Cardiac fibroblast (primary cell): ENCODE measurements at regions not wholly inside any gene's neighbourhood (a gene's known extent, or its start where the extent isn't known, plus 50 kb on each side); places are given as distances from the start of the nearest gene placed in this dataset.

Experiments
- DNase-seq, 2 donors: peaks; one replicate each; pipeline versions ENCODE4 v3.0.0 to v3.0.0-alpha.2; 2010; ENCODE audit warnings: low read depth in 2 of 2
- H3K4me3 ChIP-seq, 2 donors: replicated peaks in 1 of 2; 1 replicate in 1 of 2; 2 replicates in 1 of 2; pipeline ENCODE4 v1.5.1; 2011; ENCODE audit warnings: low read depth in 2 of 2, low read length in 2 of 2, mild to moderate bottlenecking in 2 of 2, moderate library complexity in 1 of 2
- TF ChIP-seq, protein P1 (sequence below): IDR thresholded peaks from one replicate; pipeline ENCODE4 v1.5.1; 2011; ENCODE audit warnings: low read depth, mild to moderate bottlenecking, low read length, inconsistent platforms

GRCh38 chr1:88204111-88204510, 480.0 kb upstream of the PKN2 start:
- no peak for DNase-seq
- TF ChIP-seq, protein P1, sequence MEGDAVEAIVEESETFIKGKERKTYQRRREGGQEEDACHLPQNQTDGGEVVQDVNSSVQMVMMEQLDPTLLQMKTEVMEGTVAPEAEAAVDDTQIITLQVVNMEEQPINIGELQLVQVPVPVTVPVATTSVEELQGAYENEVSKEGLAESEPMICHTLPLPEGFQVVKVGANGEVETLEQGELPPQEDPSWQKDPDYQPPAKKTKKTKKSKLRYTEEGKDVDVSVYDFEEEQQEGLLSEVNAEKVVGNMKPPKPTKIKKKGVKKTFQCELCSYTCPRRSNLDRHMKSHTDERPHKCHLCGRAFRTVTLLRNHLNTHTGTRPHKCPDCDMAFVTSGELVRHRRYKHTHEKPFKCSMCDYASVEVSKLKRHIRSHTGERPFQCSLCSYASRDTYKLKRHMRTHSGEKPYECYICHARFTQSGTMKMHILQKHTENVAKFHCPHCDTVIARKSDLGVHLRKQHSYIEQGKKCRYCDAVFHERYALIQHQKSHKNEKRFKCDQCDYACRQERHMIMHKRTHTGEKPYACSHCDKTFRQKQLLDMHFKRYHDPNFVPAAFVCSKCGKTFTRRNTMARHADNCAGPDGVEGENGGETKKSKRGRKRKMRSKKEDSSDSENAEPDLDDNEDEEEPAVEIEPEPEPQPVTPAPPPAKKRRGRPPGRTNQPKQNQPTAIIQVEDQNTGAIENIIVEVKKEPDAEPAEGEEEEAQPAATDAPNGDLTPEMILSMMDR, result no peak
- H3K4me3 ChIP-seq, result no peak overlapping the region

DNA sequence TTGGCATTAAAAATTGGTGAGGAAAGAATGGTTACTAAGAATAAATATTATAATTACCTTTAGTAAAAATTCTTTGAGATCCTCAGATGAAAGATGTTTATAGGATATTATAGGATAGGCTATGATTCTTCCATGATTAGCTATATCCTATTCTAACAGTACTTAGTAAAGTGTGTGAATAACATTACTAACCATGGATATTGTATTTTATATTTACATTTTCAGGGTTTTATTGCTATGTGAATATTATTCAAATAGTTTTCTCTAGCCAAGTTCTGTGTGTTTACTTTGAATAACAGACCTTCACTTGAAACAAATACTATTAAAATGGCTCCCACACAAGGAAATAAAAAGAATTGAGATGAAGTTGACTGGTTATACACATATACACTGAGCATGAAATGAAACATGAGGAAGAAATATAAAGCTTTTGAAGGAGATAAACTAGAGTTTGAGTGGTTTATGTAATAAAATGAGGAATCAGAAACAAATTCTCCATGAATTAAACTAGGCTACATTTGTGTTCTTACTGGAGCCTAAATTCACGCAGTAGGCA, 479.4 kb upstream of the PKN2 start:
- DNase-seq, result no peak
- TF ChIP-seq, protein P1, result no peak
- no peak overlapping the region for H3K4me3 ChIP-seq

DNA sequence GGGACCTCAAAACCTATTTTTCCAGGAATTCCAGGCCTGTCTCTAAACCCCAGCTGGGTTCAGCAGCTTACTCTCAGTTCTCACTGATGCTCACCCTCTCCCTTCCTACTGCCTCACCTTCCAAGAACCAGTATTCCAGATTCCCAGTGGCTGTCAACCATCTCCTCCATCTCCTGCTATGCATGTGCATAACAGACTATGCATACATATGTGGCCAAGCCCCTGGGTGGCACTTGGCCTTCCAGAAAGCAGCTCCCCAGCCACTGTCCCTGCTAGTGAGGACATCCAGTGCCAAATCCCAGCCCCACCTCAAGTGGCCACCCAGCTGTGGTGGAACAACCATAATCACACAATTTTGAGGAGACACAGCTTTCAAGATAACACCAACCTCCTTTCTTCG, 475.7 kb upstream of the PKN2 start:
- no peak overlapping the region for H3K4me3 ChIP-seq
- no peak for DNase-seq
- TF ChIP-seq, protein P1, result no peak

GRCh38 chr1:88210103-88210787, 473.8 kb upstream of the PKN2 start:
- DNase-seq, result no peak
- TF ChIP-seq, protein P1, result no peak
- H3K4me3 ChIP-seq, result no peak overlapping the region

GRCh38 chr1:88216441-88216840, 467.6 kb upstream of the PKN2 start:
- DNase-seq, result no peak
- H3K4me3 ChIP-seq, result no peak overlapping the region
- TF ChIP-seq, protein P1, result no peak

DNA sequence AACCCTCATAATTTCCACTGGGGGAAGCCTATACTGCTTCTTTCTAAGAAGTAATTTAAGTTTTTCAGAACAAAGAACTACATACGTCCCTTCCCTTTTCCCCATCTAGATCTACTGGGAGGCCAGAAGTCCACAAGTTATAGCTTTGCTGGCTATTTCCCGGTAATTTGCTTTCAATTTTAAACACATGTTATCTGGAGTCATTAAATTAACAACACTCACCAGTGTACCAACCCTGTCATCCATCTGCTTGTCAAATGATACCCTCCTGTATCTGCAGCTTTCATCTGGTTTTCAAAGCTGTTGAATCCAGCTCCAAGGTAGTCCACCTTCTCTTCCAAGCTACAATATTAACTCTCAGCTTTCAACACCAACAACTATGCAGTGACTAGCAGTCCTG, 466.7 kb upstream of the PKN2 start:
- H3K4me3 ChIP-seq, result no peak overlapping the region
- TF ChIP-seq, protein P1, result no peak
- no peak for DNase-seq
